Lower leg skin (tissue), 3 donors: ENCODE measurements at regions not wholly inside any gene's neighbourhood (a gene's known extent, or its start where the extent isn't known, plus 50 kb on each side); places are given as distances from the start of the nearest gene placed in this dataset.

Source experiments
- POLR2A ChIP-seq, 2 donors: fragments of 450-650 bp; IDR thresholded peaks; one replicate each; pipeline ENCODE4 v1.6.1; 2016 to 2017; ENCODE audit warnings: antibody characterized with exemption in 2 of 2, mild to moderate bottlenecking in 1 of 2, moderate library complexity in 1 of 2
- TF ChIP-seq, protein P1 (sequence below), 3 donors: fragments of 450-650 bp; IDR thresholded peaks; one replicate each; pipeline ENCODE4 v1.5.1; 2016; ENCODE audit warnings: antibody characterized with exemption in 3 of 3, mild to moderate bottlenecking in 3 of 3, moderate library complexity in 2 of 3

GRCh38 chr18:2213905-2214304 lies 357.4 kb downstream of the METTL4 start:
- TF ChIP-seq, protein P1, sequence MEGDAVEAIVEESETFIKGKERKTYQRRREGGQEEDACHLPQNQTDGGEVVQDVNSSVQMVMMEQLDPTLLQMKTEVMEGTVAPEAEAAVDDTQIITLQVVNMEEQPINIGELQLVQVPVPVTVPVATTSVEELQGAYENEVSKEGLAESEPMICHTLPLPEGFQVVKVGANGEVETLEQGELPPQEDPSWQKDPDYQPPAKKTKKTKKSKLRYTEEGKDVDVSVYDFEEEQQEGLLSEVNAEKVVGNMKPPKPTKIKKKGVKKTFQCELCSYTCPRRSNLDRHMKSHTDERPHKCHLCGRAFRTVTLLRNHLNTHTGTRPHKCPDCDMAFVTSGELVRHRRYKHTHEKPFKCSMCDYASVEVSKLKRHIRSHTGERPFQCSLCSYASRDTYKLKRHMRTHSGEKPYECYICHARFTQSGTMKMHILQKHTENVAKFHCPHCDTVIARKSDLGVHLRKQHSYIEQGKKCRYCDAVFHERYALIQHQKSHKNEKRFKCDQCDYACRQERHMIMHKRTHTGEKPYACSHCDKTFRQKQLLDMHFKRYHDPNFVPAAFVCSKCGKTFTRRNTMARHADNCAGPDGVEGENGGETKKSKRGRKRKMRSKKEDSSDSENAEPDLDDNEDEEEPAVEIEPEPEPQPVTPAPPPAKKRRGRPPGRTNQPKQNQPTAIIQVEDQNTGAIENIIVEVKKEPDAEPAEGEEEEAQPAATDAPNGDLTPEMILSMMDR (IDR thresholded peaks at IDR 0.05) = no peak
- TF ChIP-seq POLR2A (IDR thresholded peaks at IDR 0.05) = no peak
